ENCODE measurements at regions not wholly inside any gene's neighbourhood (a gene's known extent, or its start where the extent isn't known, plus 50 kb on each side); places are given as distances from the start of the nearest gene placed in this dataset.

DNA sequence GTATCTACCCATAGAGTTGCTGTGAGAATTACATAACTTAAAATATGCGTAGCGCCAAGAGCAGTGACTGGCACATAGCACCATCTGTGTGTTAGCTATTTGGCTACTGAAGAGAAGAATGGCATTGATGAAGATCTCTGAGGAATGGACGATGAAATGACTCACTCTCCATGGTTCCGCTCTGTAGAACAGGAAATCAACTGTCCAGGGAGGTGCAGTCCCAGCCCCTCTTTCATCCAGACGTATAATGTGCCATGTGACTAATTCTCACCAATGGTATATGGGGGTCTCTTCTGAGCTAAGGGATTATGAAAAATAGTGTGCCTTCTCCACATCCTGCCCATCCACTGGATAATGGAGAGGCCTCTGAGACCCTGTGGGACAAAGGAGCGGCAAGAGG, 254.8 kb downstream of the CYP26B1 start:
- Histone ChIP-seq H3K4me3 (ENCODE audit: low read length) (no peak overlapping the region), H3K9ac (ENCODE audit: low read length) (no peak overlapping the region), H3K27ac (ENCODE audit: low read length) (no peak overlapping the region), H3F3A (ENCODE audit: insufficient read depth, low read length, poor library complexity, severe bottlenecking) (no peaks in the 10 kb centered on the region), H3K9me3 (ENCODE audit: low read length) (no peaks in the 10 kb centered on the region), H3K36me3 (ENCODE audit: insufficient read depth, low read length) (no peaks in the 10 kb centered on the region), H3K27me3 (ENCODE audit: insufficient read depth, low read depth, low read length) (no peaks in the 10 kb centered on the region), H2AFZ (ENCODE audit: low read depth, low read length) (no peak overlapping the region), H3K9me2 (ENCODE audit: insufficient read depth, low read length) (no peaks in the 10 kb centered on the region), H3K4me2 (ENCODE audit: low read length) (no peak overlapping the region), H4K20me1 (ENCODE audit: insufficient read depth) (no peaks in the 10 kb centered on the region), H3K79me2 (replicated peaks; ENCODE audit: insufficient read depth, low read length) (no peaks in the 10 kb centered on the region)
- TF ChIP-seq, protein P1, sequence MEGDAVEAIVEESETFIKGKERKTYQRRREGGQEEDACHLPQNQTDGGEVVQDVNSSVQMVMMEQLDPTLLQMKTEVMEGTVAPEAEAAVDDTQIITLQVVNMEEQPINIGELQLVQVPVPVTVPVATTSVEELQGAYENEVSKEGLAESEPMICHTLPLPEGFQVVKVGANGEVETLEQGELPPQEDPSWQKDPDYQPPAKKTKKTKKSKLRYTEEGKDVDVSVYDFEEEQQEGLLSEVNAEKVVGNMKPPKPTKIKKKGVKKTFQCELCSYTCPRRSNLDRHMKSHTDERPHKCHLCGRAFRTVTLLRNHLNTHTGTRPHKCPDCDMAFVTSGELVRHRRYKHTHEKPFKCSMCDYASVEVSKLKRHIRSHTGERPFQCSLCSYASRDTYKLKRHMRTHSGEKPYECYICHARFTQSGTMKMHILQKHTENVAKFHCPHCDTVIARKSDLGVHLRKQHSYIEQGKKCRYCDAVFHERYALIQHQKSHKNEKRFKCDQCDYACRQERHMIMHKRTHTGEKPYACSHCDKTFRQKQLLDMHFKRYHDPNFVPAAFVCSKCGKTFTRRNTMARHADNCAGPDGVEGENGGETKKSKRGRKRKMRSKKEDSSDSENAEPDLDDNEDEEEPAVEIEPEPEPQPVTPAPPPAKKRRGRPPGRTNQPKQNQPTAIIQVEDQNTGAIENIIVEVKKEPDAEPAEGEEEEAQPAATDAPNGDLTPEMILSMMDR (IDR thresholded peaks at IDR 0.05; ENCODE audit: poor library complexity, severe bottlenecking), result no peak

DNA sequence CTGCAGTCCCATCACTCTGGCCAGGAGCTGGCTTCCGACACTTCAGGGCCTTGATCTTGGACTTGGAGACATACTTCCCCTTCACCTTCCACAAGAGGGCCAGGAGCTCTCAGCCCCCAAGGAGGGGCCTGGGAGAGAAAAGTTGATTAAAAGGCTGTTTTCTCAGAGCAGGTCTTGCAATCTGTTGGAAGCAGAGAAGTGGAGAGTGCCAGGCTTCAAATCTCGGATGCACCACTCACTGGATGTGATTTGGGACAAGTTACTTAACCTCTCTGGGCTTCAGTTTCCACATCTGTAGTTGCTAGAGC, 255.3 kb downstream of the CYP26B1 start:
- Histone ChIP-seq H3K4me3 (ENCODE audit: low read length) (no peak overlapping the region), H3K27ac (ENCODE audit: low read length) (no peak overlapping the region), H3F3A (ENCODE audit: insufficient read depth, low read length, poor library complexity, severe bottlenecking) (no peaks in the 10 kb centered on the region), H3K9me3 (ENCODE audit: low read length) (no peaks in the 10 kb centered on the region), H4K20me1 (ENCODE audit: insufficient read depth) (no peaks in the 10 kb centered on the region), H3K4me2 (ENCODE audit: low read length) (no peak overlapping the region), H3K79me2 (replicated peaks; ENCODE audit: insufficient read depth, low read length) (no peaks in the 10 kb centered on the region), H3K36me3 (ENCODE audit: insufficient read depth, low read length) (no peaks in the 10 kb centered on the region), H3K9me2 (ENCODE audit: insufficient read depth, low read length) (no peaks in the 10 kb centered on the region), H2AFZ (ENCODE audit: low read depth, low read length) (no peak overlapping the region), H3K27me3 (ENCODE audit: insufficient read depth, low read depth, low read length) (no peaks in the 10 kb centered on the region), H3K9ac (ENCODE audit: low read length) (no peak overlapping the region)
- no peak for TF ChIP-seq MXI1 (conservative IDR thresholded peaks at IDR 0.05; ENCODE audit: poor library complexity, severe bottlenecking)
- no peak for TF ChIP-seq EZH2 (IDR thresholded peaks at IDR 0.05; ENCODE audit: borderline replicate concordance, insufficient read depth, low read length, poor library complexity, severe bottlenecking)
- no peak for TF ChIP-seq EP300 (conservative IDR thresholded peaks at IDR 0.05; ENCODE audit: poor library complexity, severe bottlenecking)
- TF ChIP-seq SMC3 (conservative IDR thresholded peaks at IDR 0.05; ENCODE audit: poor library complexity), result no peak
- TF ChIP-seq POLR2AphosphoS5 (IDR thresholded peaks at IDR 0.05), result no peak
- no peak for TF ChIP-seq RAD21 (conservative IDR thresholded peaks at IDR 0.05)
- TF ChIP-seq, protein P2, sequence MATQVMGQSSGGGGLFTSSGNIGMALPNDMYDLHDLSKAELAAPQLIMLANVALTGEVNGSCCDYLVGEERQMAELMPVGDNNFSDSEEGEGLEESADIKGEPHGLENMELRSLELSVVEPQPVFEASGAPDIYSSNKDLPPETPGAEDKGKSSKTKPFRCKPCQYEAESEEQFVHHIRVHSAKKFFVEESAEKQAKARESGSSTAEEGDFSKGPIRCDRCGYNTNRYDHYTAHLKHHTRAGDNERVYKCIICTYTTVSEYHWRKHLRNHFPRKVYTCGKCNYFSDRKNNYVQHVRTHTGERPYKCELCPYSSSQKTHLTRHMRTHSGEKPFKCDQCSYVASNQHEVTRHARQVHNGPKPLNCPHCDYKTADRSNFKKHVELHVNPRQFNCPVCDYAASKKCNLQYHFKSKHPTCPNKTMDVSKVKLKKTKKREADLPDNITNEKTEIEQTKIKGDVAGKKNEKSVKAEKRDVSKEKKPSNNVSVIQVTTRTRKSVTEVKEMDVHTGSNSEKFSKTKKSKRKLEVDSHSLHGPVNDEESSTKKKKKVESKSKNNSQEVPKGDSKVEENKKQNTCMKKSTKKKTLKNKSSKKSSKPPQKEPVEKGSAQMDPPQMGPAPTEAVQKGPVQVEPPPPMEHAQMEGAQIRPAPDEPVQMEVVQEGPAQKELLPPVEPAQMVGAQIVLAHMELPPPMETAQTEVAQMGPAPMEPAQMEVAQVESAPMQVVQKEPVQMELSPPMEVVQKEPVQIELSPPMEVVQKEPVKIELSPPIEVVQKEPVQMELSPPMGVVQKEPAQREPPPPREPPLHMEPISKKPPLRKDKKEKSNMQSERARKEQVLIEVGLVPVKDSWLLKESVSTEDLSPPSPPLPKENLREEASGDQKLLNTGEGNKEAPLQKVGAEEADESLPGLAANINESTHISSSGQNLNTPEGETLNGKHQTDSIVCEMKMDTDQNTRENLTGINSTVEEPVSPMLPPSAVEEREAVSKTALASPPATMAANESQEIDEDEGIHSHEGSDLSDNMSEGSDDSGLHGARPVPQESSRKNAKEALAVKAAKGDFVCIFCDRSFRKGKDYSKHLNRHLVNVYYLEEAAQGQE (IDR thresholded peaks at IDR 0.05; ENCODE audit: borderline replicate concordance), result no peak
- no peak for TF ChIP-seq TAF1 (IDR thresholded peaks at IDR 0.05; ENCODE audit: low read depth)
- TF ChIP-seq, protein P1 (IDR thresholded peaks at IDR 0.05; ENCODE audit: poor library complexity, severe bottlenecking), result no peak

Measured in neural cell (in vitro differentiated cells).